ENCODE measurements at regions not wholly inside any gene's neighbourhood (a gene's known extent, or its start where the extent isn't known, plus 50 kb on each side); places are given as distances from the start of the nearest gene placed in this dataset.
"Not testable (repeated sequence)": the region's sequence is repeated elsewhere in the genome, so short reads cannot be mapped to it uniquely, and the experiment has no call there.

DNA sequence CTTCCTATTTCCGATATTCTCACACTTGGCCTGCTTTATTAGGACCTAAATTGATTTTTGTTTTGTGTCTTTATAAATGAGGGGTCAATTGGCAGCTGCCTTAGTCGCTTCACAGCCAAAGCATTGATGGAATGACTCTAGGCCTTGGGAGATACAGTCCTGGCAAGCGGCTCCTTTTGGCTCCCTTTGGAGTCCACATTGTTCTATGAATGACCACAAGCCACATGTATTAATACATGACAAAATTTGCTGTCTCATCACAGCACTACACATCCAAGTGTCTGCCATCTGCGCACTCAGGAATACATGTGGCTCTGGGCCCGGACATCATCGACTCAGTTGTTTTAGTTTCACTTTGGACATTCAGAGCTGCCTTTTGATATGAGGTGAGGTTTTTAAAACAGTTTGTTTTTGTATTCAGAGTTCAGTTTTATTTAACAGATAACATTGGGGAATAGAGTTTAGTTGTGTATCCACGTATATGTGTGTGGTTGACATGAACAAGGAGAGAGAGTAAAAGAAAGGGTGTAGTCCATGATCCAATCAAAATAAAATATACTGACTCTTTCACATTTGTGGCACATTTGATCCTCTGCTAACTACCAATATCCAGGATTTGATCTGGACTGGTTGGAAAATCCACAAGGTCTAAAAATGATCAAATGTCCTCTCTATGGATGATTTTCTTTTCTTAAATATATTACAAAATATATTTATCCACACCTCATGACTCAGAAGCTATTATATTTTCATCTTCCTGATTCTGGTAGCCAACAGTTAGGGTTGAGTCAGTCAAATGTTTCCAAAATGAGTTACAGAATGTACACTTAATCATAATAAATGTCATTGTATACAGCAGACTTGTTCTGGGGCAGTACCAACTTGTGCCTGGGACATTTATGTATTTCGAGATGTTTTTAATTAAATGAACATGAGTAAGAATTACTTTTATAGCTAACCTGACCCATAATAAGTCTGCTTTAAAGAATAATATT lies 114.0 kb upstream of the MTAP start:
- DNase-seq (ENCODE audit: extremely low read depth, low read depth): peak; percentile 83

DNA sequence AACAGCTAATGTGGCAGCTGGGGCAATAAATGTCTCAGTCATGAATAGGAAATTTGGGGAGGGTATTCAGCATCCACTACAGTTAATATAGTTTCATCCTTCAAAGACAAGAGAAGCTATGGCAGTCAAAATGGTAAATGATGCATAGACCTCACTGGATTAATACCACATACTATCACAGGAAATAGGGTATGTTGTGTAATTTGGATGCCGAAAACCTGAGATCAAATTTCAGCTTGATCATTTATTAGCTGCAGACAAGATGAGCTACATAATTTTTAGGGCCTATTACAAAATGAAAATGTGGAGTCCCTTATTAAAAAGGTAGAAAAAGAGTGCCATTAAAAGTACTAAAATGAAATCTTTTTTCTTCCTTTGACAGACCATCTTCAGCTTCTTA lies 112.6 kb upstream of the MTAP start:
- DNase-seq (ENCODE audit: extremely low read depth, low read depth): no peak

DNA sequence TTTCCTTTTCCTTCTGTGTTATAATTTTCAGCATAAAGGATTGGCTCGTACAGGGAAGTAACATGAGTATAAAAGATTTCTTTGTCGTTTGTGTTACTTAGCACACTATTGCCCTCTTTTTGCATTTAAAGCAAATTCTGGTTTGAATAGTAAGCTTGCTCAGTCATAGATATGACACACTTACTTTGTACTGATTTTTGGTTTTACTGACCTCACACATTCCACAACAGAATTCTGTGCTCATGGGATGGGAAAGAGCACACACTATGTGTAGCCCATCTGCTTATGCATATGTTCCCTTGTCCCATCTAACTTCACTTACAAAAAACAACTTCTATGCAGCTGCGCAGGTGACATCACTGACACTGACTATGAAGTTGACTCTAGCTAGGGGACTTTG lies 111.9 kb upstream of the MTAP start:
- no peak for DNase-seq (ENCODE audit: extremely low read depth, low read depth)

DNA sequence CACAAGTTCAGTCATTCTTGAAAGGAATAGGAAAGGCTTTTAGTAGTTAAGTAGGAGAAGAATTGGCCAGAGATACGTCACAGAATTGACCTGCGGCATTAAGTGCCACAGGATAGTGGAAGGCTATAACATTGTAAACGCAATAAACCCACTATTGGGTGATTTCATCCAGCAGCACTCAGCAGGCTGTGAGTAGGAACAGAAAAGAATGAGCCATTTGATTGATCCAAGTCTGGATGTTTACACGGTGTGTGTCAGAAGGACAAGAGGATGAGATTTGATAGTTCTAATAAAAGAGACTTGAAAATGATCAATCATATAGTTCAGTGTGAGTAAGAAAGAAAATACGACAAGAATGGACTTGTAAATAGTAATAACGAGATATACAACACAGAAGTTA lies 110.0 kb upstream of the MTAP start:
- no peak for DNase-seq (ENCODE audit: extremely low read depth, low read depth)

DNA sequence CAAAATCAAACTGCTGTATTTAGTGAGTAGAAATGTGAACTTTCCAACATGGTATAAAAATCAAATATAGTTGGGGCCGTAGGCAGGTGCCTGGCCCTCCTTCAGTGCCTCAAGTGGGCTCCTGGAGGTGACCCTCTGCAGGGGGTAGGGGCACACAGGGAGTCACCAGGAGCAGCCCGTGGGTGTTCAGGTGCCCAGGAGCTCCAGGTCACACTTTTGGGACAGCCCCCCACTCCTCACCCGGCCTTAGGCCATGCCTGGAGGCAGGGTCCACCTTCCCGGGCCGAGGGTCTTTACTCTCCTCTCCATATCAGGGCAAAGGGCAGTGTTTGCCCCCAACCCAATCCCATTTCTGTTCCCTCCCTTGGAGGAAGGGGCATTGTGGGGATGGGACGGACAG lies 108.0 kb upstream of the MTAP start:
- DNase-seq (ENCODE audit: extremely low read depth, low read depth): no peak

DNA sequence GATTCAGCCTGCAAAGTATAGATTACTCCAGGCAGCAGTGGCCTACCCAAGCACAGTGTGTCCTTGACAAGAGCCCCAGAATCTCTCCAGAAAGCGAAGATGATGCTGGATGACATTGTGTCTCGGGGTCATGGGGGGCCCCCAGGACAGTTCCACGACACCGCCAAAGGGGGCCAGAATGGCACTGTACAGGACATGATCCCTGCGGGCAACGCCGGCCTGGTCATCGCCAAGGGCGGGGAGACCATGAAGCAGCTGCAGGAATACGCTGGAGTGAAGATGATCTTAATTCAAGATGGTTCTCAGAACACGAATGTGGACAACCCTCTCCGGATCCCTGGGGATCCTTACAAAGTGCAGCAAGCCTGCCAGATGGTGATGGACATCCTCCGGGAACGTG lies 107.0 kb upstream of the MTAP start:
- DNase-seq (ENCODE audit: extremely low read depth, low read depth): no peak

DNA sequence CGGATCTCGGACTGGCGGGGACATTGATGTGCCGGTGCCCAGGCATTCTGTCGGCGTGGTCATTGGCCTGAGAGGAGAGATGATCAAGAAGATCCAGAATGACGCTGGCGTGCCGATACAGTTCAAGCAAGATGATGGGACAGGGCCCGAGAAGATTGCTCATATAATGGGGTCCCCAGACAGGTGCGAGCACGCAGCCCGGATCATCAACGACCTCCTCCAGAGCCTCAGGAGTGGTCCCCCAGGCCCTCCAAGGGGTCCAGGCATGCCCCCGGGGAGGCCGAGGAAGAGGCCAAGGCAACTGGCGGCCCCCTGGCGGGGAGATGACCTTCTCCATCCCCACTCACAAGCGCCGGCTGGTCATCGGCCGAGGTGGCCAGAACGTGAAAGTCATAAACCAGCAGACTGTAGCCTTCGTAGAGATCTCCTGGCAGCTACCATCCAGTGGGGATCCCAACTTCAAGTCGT lies 106.5 kb upstream of the MTAP start:
- DNase-seq (ENCODE audit: extremely low read depth, low read depth): no peak

DNA sequence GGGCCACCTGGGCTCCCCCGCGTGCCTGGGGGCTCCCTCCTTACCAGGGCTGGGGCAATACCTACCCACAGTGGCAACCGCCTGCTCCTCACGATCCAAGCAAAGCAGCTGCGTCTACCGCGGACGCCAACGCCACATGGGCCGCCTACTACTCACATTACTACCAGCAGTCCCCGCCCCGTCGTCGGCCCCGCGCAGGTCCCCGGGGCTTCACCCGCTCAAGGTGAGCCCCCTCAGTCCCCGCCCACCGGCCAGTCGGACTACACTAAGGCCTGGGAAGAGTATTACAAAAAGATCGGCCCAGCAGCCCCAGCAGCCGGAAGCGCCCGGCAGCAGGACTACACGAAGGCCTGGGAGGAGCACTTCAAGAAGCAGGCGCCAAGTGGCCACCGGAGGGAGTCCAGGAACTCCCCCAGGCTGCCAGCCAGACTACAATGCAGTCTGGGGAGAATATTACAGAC lies 106.0 kb upstream of the MTAP start:
- no peak for DNase-seq (ENCODE audit: extremely low read depth, low read depth)

DNA sequence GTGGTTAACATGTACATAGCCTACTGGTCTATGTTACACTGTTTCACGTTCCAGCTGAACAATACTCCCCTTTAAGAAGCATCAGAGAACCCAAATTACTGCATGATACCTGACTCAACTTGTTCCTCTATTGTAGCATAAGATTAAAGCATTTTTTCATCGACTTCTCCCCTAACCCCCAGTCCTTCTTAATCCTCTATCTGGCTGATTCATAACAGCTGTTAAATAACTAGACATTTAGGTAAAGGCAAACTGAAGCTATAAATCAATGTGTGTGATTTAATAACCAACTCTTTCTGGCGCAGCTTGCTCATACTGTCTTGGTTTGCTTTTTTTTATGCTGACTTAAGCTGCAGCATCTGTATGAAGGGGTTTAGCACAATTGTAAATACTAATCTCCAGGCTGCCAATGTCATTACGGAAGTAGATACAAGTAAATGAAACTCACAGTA lies 94.2 kb upstream of the MTAP start:
- no peak for DNase-seq (ENCODE audit: extremely low read depth, low read depth)

DNA sequence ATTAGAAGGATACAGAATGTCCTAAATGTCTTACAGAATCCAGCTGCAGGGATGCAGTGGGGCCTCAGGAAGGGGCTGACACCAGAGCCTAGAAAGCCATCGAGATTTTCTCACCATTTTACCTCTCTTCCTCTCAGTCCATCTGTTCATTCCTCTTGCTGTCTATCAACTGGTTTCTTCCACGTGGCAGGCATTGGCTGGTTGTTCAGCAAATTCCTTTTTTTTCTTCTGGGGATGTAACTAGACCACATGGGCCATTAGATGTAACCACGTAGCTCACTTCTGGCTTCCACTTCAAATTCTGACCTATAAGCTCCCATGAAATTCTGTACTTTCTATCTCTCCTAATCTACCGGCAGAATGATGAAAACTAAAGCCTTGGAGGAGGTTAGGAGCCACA lies 93.6 kb upstream of the MTAP start:
- no peak for DNase-seq (ENCODE audit: extremely low read depth, low read depth)

DNA sequence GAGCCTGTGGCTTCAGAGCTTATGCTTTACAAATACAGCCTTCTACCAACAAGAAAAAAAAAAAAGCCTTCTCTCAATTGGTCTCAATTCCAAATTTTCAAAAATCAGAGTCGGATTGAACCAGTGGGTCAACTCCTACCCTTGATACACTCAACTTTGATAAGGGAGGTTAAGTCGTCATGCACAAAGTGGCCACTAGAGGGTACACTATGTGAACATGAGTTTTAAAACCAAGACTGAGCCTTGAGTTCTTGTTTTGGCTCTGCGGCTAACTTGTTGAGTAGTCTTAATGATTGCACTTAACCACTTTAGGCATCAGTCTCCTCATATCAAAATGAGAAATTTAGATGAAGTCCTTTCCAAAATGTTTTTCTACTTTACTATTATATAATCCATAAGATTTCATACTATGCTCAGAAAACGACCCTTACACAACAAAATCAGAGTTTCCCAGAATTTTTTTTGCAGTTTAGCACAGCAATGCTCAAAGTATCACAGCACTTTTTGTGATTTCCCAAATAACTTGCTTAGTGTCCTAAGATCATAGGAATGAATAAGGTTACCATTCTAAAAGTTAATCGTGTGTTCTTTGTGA lies 92.9 kb upstream of the MTAP start:
- DNase-seq (ENCODE audit: extremely low read depth, low read depth): peak; percentile 54

DNA sequence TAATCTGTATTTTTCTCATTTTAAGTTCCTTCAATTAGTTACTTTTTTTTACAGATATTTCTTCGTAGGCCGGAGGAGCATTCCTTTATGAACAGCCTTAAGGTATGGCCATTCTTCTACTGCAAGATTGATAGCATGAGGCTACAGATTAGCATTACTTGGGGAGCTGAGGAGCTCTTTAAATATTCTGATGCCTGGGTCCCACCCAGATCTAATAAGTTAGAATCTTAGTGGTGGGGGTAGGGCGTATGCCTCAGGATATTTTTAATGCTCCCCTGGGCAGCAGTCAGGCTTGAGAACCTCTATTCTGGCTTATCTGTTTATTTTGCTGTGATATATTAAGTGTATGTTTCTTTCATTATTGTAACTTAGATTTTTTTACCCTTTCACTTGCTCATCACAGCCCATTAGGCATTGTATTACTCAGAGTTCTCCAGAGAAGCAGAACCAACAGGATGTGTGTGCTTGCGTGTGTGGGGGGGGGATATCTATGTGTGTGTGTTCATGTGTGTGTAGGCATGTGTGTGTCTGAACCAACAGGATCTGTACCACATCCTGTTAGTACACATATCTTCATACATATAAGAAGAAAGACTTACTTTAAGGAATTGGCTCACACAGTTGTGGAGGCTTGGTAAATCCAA lies 91.8 kb upstream of the MTAP start:
- DNase-seq (ENCODE audit: extremely low read depth, low read depth): no peak

DNA sequence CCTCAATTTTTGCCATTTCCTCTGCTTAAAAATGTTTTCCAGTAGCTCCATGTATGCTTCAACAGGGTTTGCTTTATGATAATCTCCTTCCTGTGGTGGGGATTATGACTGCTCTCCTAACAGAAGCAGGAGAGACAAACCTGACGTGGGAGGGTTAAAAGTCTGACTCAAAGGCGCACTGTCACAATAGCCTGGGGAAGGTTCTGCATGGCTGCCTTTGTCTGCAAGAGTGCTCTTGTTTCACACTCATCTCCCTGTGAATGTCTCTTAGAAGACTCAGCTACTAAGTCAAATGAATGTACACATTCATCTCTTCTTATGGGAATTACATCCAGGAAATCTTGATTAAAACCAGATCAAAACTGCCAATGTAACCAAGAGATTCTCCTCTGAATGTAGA lies 90.9 kb upstream of the MTAP start:
- DNase-seq (ENCODE audit: extremely low read depth, low read depth): peak; percentile 19

DNA sequence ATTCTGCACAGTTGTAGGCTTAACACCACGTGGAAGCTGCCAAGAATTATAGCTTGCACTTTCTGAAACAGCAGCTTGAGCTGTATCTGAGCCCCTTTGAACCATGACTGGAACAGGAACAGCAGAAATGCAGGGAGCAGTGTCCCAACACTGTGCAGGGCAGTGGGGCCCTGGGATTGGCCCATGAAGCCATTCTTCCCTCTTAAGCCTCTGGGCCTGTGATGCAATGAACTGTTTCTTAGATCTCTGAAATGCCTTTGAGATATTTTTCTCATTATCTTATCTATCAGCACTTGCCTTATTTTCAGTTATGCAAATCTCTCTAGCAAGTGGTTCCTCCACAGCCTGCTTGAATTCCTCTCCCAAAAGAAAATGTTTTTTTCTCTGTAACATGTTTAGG lies 87.0 kb upstream of the MTAP start:
- DNase-seq (ENCODE audit: extremely low read depth, low read depth): no peak

DNA sequence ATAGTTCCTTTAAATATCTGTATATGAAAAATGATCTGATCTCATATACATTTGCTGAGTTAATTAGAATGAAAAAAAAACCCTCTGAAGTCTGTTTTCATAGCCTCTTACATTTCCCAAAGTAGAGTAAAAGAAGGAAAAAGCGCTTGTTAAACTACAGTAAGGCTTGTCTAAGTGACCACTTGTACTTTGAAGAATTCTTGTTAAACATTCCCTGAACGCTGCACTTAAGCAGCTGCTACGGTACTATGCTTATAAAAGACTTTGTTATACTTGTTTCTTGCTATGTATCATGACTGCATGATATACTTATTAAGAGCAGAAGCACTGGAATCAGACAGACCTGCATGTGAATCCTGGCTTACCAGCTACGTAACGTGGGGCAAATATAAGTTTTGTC lies 81.7 kb upstream of the MTAP start:
- no peak for DNase-seq (ENCODE audit: extremely low read depth, low read depth)

DNA sequence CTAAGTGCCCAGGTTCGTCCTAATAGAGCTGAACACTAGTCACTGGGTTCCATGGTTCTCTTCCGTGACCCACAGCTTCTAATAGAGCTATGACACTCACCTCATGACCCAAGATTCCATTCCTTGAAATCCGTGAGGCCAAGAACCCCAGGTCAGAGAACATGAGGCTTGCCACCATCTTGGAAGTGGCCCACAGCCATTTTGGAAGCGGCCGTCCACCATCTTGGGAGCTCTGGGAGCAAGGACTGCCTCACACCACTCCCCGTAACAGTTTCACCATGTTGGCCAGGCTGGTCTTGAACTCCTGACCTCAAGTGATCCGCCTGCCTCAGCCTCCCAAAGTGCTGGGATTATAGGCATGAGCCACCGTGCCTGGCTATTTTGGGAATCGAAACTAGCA lies 75.0 kb upstream of the MTAP start:
- DNase-seq (ENCODE audit: extremely low read depth, low read depth): not testable (repeated sequence)

DNA sequence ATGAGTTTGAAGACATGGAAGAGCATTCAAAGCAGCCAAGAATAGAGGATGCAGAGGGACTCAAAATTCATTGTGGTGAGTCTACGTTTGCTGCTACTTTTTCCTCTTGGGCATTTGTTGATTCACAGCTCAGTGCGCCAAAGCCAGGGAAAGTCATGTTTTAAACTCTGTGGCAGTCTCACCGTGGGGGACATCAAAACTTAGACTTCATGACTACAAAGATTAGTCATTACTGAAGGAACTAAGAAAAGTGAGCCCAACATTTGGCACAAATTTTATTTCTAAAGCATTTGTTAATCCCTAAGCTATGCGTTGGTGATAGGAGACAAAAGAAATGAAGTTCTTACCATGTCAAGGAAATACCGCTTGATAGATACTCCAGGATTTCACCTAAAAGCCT lies 73.7 kb upstream of the MTAP start:
- DNase-seq (ENCODE audit: extremely low read depth, low read depth): no peak

DNA sequence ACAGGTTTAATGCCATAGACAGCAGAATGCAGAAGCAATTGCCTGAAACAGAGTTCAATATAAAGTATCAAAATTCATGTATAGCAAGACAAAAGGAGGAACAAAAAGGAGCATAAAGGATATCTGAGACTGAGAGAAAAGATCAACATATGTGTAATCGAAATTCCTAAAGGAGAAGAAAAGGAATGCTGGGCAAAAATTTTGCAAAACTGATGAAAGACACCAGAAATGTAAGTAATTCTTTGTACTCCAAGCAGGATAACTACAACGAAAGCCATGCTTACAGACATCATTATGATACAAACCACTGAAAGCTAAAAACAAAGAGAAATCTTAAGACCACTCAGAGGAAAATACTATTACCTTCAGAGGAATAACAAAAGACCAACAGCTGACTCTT lies 72.8 kb upstream of the MTAP start:
- no peak for DNase-seq (ENCODE audit: extremely low read depth, low read depth)

DNA sequence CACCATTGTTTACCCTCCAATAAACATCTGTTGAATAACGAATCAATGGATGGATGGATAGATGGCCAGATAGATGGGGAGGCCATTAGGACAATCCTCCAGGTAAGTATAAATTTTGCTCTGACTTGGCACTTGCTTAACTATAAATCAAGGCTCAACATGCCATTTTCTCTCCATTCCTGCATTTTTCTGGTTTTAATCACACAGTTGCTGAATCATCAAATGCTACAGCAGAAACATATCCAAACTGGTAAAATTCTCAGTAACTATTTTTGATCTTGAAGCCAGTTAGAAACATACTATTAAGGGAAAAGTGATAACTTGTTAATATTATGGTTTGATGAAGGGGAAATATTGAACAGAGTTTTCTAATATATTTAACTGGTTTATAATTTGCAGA lies 71.5 kb upstream of the MTAP start:
- no peak for DNase-seq (ENCODE audit: extremely low read depth, low read depth)

DNA sequence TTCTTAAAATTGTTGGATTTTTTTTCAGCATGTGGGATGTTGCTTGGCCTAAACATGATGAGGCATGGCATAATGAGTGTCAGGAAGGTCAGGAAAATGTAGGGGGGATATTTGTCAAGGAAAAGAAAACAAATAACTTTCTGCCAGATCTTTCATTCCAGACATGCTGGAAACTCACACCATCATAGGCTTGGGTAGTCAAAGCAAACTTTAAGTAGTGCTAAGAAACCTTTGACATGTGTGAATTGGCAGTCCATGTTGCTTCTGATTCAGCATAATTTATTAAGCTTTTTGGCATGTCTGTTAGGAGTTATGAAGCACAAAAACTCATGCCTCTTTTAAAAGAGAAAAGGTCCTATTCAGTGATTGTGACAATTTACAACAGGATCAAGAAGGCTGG lies 61.3 kb upstream of the MTAP start:
- DNase-seq (ENCODE audit: extremely low read depth, low read depth): no peak

DNA sequence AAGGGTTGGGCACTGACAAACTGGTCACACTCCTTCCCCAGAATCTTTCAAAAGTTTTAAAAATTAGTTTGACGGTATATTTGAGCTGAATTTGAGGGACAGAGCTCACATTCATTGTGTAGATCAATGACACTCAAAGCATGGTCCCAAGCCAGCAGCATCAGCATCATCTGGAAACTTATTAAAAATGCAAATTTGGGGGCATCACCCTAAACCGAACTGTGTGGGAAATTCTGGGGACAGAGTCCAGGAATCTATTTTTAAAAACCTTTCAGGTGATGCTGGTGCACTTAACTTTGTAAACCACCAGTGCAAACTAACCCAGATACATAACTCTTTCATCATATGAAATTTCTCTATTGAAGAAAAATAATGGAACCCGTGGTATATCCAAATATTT lies 58.1 kb upstream of the MTAP start:
- DNase-seq (ENCODE audit: extremely low read depth, low read depth): no peak

DNA sequence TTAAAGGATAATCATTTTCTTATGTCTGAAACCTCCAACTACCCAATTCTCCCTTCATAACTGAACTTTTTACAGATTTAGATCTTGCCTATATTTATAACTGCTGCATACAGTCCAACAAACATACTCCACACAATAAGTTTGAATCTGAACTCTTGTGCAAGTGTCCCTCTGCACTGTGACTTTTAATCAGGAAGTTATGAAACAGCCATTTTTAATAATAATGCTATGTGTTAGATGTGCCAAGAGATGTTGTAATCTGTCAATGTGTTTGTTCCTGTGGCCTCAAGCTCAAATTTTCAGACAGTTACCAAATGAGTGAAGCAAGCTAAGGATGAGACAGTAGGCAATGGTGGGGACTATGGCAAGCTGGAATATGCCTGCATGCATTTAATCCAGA lies 57.6 kb upstream of the MTAP start:
- no peak for DNase-seq (ENCODE audit: extremely low read depth, low read depth)

All from NCI-H460 (cell line).